Mucosa of stomach (tissue), 1 donor: ENCODE measurements at regions not wholly inside any gene's neighbourhood (a gene's known extent, or its start where the extent isn't known, plus 50 kb on each side); places are given as distances from the start of the nearest gene placed in this dataset.

Experiments
- H3K27me3 ChIP-seq: one replicate; pipeline ENCODE4 v1.7.0; 2013; ENCODE audit warnings: mild to moderate bottlenecking, low read length; ENCODE audit not compliant: control insufficient read depth, insufficient read depth
- H3K36me3 ChIP-seq: one replicate; pipeline ENCODE4 v1.7.0; 2013; ENCODE audit warnings: low read length; ENCODE audit not compliant: control insufficient read depth, insufficient read depth
- H3K4me1 ChIP-seq: one replicate; pipeline ENCODE4 v1.7.0; 2013; ENCODE audit warnings: mild to moderate bottlenecking, low read length; ENCODE audit not compliant: control insufficient read depth, insufficient read depth
- H3K4me3 ChIP-seq: one replicate; pipeline ENCODE4 v1.7.0; 2013; ENCODE audit warnings: low read length
- H3K9ac ChIP-seq: one replicate; pipeline ENCODE4 v1.7.0; 2013; ENCODE audit warnings: mild to moderate bottlenecking, low read length, moderate library complexity
- H3K9me3 ChIP-seq: one replicate; pipeline ENCODE4 v1.7.0; 2013; ENCODE audit warnings: mild to moderate bottlenecking, low read length, moderate library complexity; ENCODE audit not compliant: control insufficient read depth
- donor health status: Pancreatic carcinoma.

- H3K4me3 ChIP-seq: no peak overlapping the region
- H3K9ac ChIP-seq: no peak overlapping the region
- no peaks in the 10 kb centered on the region for H3K36me3 ChIP-seq
- no peaks in the 10 kb centered on the region for H3K9me3 ChIP-seq
- H3K4me1 ChIP-seq: no peaks in the 10 kb centered on the region
- H3K27me3 ChIP-seq: no peaks in the 10 kb centered on the region
These were observed 777.5 kb upstream of the ADGRL2 start for GRCh38 chr1:81023187-81023724.

- H3K9ac ChIP-seq: no peak overlapping the region
- no peaks in the 10 kb centered on the region for H3K4me1 ChIP-seq
- no peaks in the 10 kb centered on the region for H3K27me3 ChIP-seq
- no peaks in the 10 kb centered on the region for H3K36me3 ChIP-seq
- H3K9me3 ChIP-seq: no peaks in the 10 kb centered on the region
- H3K4me3 ChIP-seq: no peak overlapping the region
These were observed 779.6 kb upstream of the ADGRL2 start for GRCh38 chr1:81021134-81021533.

GRCh38 chr1:81020506-81020905, 780.2 kb upstream of the ADGRL2 start:
- Histone ChIP-seq H3K36me3 (no peaks in the 10 kb centered on the region), H3K9me3 (no peaks in the 10 kb centered on the region), H3K4me1 (no peaks in the 10 kb centered on the region), H3K27me3 (no peaks in the 10 kb centered on the region), H3K9ac (no peak overlapping the region), H3K4me3 (no peak overlapping the region)

- Histone ChIP-seq H3K4me1 (no peaks in the 10 kb centered on the region), H3K4me3 (no peak overlapping the region)
These were observed 790.6 kb upstream of the ADGRL2 start for GRCh38 chr1:81010126-81010525.

DNA sequence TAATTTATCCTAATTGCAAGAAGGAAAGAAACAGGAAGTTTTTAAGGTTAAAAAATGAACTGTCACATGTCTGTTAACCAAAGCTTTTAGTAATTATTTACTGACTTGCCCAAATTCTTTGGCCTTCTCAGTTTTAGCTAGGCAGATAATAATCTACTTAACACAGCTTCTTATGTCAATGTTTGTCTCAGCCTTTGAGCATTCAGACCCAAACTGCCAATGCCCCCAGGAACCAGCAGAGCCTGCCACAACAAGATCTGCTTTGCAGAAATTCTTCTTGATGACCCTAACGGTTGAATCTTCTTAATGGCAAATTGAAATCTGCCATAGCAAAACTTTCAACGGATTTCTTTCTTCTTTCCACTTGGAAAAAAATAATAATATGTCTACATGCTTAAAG, 792.4 kb upstream of the ADGRL2 start:
- no peaks in the 10 kb centered on the region for H3K36me3 ChIP-seq
- no peaks in the 10 kb centered on the region for H3K9me3 ChIP-seq
- no peaks in the 10 kb centered on the region for H3K4me1 ChIP-seq
- no peak overlapping the region for H3K4me3 ChIP-seq
- H3K27me3 ChIP-seq: no peaks in the 10 kb centered on the region
- no peak overlapping the region for H3K9ac ChIP-seq

More at GRCh38 chr1:81010126-81010525, 790.6 kb upstream of the ADGRL2 start:
- H3K9me3 ChIP-seq: no peaks in the 10 kb centered on the region
- no peaks in the 10 kb centered on the region for H3K36me3 ChIP-seq
- no peaks in the 10 kb centered on the region for H3K27me3 ChIP-seq
- H3K9ac ChIP-seq: no peak overlapping the region

DNA sequence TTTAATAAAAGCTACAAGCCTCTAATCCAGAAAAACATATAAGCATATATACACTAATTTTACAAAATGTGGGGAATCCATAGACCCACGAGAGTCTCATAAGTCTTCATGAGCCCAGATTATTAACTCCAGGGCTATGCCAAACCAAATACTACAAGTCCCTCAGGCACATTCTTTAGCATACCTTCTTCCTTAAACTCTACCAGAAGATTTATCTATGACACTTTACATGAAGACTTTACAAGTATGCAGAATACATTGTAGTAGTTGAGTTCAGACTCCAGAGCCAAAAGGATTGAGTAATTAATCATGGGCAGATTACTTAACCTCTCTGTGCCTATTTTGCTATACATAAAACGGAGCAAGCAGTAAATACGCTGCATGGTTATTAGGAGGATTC, 793.7 kb upstream of the ADGRL2 start:
- H3K9me3 ChIP-seq: no peaks in the 10 kb centered on the region
- no peaks in the 10 kb centered on the region for H3K36me3 ChIP-seq
- no peak overlapping the region for H3K9ac ChIP-seq
- H3K27me3 ChIP-seq: no peaks in the 10 kb centered on the region
- H3K4me1 ChIP-seq: no peaks in the 10 kb centered on the region
- no peak overlapping the region for H3K4me3 ChIP-seq

DNA sequence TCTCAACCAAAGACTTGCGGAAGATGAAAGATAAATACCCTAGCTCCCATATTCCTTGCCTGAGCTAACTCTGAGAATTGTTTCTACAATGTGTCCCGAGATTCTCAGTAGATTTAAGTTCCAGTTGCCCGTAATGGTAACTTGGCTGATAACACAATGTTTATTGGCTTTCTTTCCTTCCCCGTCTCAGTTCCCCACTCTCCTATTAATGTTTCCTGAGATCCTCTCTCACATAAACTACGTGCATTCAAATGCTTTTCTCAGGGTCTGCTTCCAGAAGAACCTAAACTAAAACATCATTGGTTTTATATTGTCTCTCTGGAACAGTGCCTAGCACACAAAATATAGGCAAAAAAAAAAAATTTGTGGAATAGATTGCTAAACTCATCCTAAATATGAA, 794.2 kb upstream of the ADGRL2 start:
- H3K4me1 ChIP-seq: no peaks in the 10 kb centered on the region
- H3K9ac ChIP-seq: no peak overlapping the region
- H3K4me3 ChIP-seq: no peak overlapping the region
- no peaks in the 10 kb centered on the region for H3K27me3 ChIP-seq
- H3K9me3 ChIP-seq: no peaks in the 10 kb centered on the region
- no peaks in the 10 kb centered on the region for H3K36me3 ChIP-seq

DNA sequence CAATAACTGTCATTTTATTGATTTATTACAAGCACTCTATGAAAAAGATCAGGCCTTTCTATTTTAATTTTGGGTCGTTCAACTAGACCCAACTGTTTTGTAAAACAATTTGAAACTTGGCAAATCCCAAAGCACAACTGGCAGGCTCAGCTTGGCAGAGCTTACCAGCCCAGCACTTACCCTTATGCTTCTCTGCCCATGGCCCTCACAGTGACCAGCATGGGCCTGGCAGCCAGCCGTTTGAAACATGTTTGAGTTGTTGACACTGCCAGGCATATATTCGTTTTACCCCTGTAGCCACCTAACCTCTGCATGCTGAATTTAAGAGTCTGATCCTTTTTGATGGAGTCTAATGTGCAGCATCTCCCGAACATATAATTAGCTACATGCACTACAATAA, 796.7 kb upstream of the ADGRL2 start:
- no peaks in the 10 kb centered on the region for H3K4me1 ChIP-seq
- H3K36me3 ChIP-seq: no peaks in the 10 kb centered on the region
- no peaks in the 10 kb centered on the region for H3K9me3 ChIP-seq
- no peaks in the 10 kb centered on the region for H3K27me3 ChIP-seq
- no peak overlapping the region for H3K9ac ChIP-seq
- no peak overlapping the region for H3K4me3 ChIP-seq

GRCh38 chr1:80994934-80995333, 805.8 kb upstream of the ADGRL2 start:
- Histone ChIP-seq H3K4me3 (no peak overlapping the region), H3K9me3 (no peaks in the 10 kb centered on the region), H3K36me3 (no peaks in the 10 kb centered on the region), H3K9ac (no peak overlapping the region), H3K27me3 (no peaks in the 10 kb centered on the region), H3K4me1 (no peaks in the 10 kb centered on the region)

DNA sequence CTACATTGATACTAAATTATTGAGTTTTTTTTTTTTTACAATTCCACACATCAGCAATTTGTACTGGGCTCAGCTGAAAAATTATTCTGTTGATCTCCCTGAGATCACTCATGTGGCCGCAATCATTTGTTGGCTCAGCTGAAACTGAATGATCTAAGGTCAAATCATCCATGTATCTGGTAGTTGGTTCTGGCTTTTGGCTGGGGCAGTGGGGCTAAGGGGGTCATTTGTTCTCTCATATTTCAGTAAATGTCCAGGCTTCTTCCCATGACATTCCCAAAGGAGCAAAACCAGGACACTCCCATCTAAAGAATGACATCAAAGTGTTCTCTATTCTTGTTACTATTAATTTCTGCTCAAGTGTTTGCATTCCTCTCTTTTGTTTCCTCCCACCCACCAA, 806.7 kb upstream of the ADGRL2 start:
- H3K36me3 ChIP-seq: no peaks in the 10 kb centered on the region
- H3K4me3 ChIP-seq: no peak overlapping the region
- H3K9me3 ChIP-seq: no peaks in the 10 kb centered on the region
- H3K9ac ChIP-seq: no peak overlapping the region
- H3K4me1 ChIP-seq: no peaks in the 10 kb centered on the region
- no peaks in the 10 kb centered on the region for H3K27me3 ChIP-seq

- Histone ChIP-seq H3K27me3 (no peaks in the 10 kb centered on the region), H3K9me3 (no peaks in the 10 kb centered on the region), H3K4me1 (no peaks in the 10 kb centered on the region), H3K9ac (no peak overlapping the region), H3K36me3 (no peaks in the 10 kb centered on the region), H3K4me3 (no peak overlapping the region)
These were observed 807.4 kb upstream of the ADGRL2 start for GRCh38 chr1:80993154-80993980.

- Histone ChIP-seq H3K9me3 (no peaks in the 10 kb centered on the region), H3K9ac (no peak overlapping the region), H3K4me1 (no peaks in the 10 kb centered on the region), H3K36me3 (no peaks in the 10 kb centered on the region), H3K27me3 (no peaks in the 10 kb centered on the region), H3K4me3 (no peak overlapping the region)
These were observed 811.3 kb upstream of the ADGRL2 start for GRCh38 chr1:80989455-80989854.
